Heart left ventricle (tissue), 16 donors: ENCODE measurements at regions not wholly inside any gene's neighbourhood (a gene's known extent, or its start where the extent isn't known, plus 50 kb on each side); places are given as distances from the start of the nearest gene placed in this dataset.
"Not testable (repeated sequence)": the region's sequence is repeated elsewhere in the genome, so short reads cannot be mapped to it uniquely, and the experiment has no call there.

Experiments used
- ATAC-seq, 4 donors: fragments of 200-7000 bp; cut with Tn5 transposase; one replicate each; pipeline ENCODE4 v1.9.1; 2020 to 2022; ENCODE audit warnings: moderate library complexity in 4 of 4, mild to moderate bottlenecking in 3 of 4, moderate number of reproducible peaks in 1 of 4
- DNase-seq, 5 donors: peaks; one replicate each; pipeline ENCODE4 v3.0.0-alpha.2; 2020
- H3K27ac ChIP-seq, 12 donors: fragments of 200-600 bp; sonication (generic) in 4 of 12; one replicate each; pipeline versions ENCODE4 v1.5.0 to v1.8.0; 2016 to 2022; ENCODE audit warnings: mild to moderate bottlenecking in 2 of 12
- H3K27me3 ChIP-seq, 9 donors: fragments of 200-600 bp; sonication (generic) in 2 of 9; one replicate each; pipeline versions ENCODE4 v1.5.1 to v1.8.0; 2016 to 2022; ENCODE audit warnings: mild to moderate bottlenecking in 3 of 9
- H3K36me3 ChIP-seq, 9 donors: fragments of 200-600 bp; sonication (generic) in 2 of 9; one replicate each; pipeline versions ENCODE4 v1.5.0 to v1.8.0; 2018 to 2022; ENCODE audit warnings: mild to moderate bottlenecking in 2 of 9
- H3K4me1 ChIP-seq, 12 donors: fragments of 200-600 bp; sonication (generic) in 4 of 12; one replicate each; pipeline versions ENCODE4 v1.5.0 to v1.8.0; 2016 to 2022; ENCODE audit warnings: mild to moderate bottlenecking in 3 of 12
- H3K4me3 ChIP-seq, 12 donors: fragments of 200-600 bp; sonication (generic) in 4 of 12; one replicate each; pipeline versions ENCODE4 v1.5.0 to v1.8.0; 2017 to 2022; ENCODE audit warnings: mild to moderate bottlenecking in 9 of 12, moderate library complexity in 4 of 12
- H3K9me3 ChIP-seq, 12 donors: fragments of 200-600 bp; sonication (generic) in 4 of 12; one replicate each; pipeline versions ENCODE4 v1.5.0 to v1.8.0; 2016 to 2022; ENCODE audit warnings: mild to moderate bottlenecking in 1 of 12
- WGBS, 4 donors: extraction: QIAGEN DNeasy Blood & Tissue Kit in 2 of 4; methylation state at CpG; one replicate each; pipeline versions ENCODE4 v1.1.5 to v1.1.7; 2013 to 2018; 5-methylcytosine and 5-hydroxymethylcytosine counted together
- intact Hi-C, 10 donors: fragments of 100-400 bp; cut with DNase I; formaldehyde crosslinking; loops; one replicate each; pipeline versions ENCODE4 v1.11.1 to v1.14.2; 2022
- donor health status: ischemic (EF 13 %, LVEDD 7.1; RV severe dilation, severe dysfunction).
- donor health status: healthy with polysubstance abuse.
- donor health status: DM: no; HTN: yes; CAD: no.
- donor health status: DM: no; HTN: no; CAD: no.
- donor health status: ischemic (EF 25% LVEDD 6.9; RV normal size, moderate dysfunction).
- donor health status: ischemic (EF 25% LVEDD 5.7; RV mildly dilated, moderate dysfunction).
- donor health status: healthy.
- donor health status: DM: yes; HTN: yes; CAD: no.
- donor health status: ischemic (EF 35%, LVEDD 5.7; RV mildly dilated, moderate dysfunction).
- donor health status: nonischemic (EF 11% LVEDD 7.7; RV severe dilation, severe dysfunction).
- donor health status: DM: yes; HTN: yes; CAD: no.
- donor health status: PGD.
- donor health status: ischemic (EF 29% LVEDD 5.4; RV normal size, mild dysfunction).
- donor health status: nonischemic (EF 23%, LVEDD 6.1; RV moderate dilation, normal function).

- not testable (repeated sequence) for H3K9me3 ChIP-seq, H3K36me3 ChIP-seq, H3K4me3 ChIP-seq, H3K27me3 ChIP-seq, DNase-seq, H3K4me1 ChIP-seq
- intact Hi-C loops: loop anchor here in 2 of 10 donors (5.0 to 10.0 kb wide), 2 partner anchors 55 to 58 kb away; no protein-coding TSS in a partner anchor
- peak overlapping the region in 2 of 12 donors; percentile 9 to 19 for H3K27ac ChIP-seq
- WGBS, 4 donors: 78 to 92% (median 90%) methylated on average over 5 to 6 of the region's 6 CpGs
- peak in 3 of 4 donors; percentile 26 to 41 (median 28) for ATAC-seq
These were observed 50.6 kb upstream of the FABP2 start for GRCh38 chr4:119372316-119373062.
